ENCODE measurements at regions not wholly inside any gene's neighbourhood (a gene's known extent, or its start where the extent isn't known, plus 50 kb on each side); places are given as distances from the start of the nearest gene placed in this dataset.

GRCh38 chr4:22991576-22991975, 298.8 kb downstream of the GBA3 start:
- Histone ChIP-seq H3K79me2 (ENCODE audit: control insufficient read depth, insufficient read depth, low read length) (no peaks in the 10 kb centered on the region), H3K9ac (ENCODE audit: insufficient read depth in 1 of 2, low read depth in 2 of 2, low read length in 2 of 2) (no peak overlapping the region), H3K9me1 (ENCODE audit: control insufficient read depth, insufficient read depth, low read length) (no peaks in the 10 kb centered on the region), H3K9me3 (replicated peaks; ENCODE audit: control insufficient read depth, insufficient read depth, low read depth, low read length) (no peaks in the 10 kb centered on the region; the same call in 1 of the 2 replicates), H3K27me3 (ENCODE audit: control insufficient read depth in 2 of 2, insufficient read depth in 2 of 2, low read length in 2 of 2) (no peaks in the 10 kb centered on the region; a peak in 1 of 5 replicates), H2AFZ (ENCODE audit: low read depth, low read length) (no peak overlapping the region), H3K27ac (ENCODE audit: extremely low read depth, low read depth, low read length) (no peak overlapping the region), H3K4me2 (ENCODE audit: insufficient read depth, low read length) (no peak overlapping the region), H4K20me1 (replicated peaks; ENCODE audit: control insufficient read depth, insufficient read depth, low read length) (no peaks in the 10 kb centered on the region), H3K36me3 (ENCODE audit: control insufficient read depth, insufficient read depth, low read length) (no peaks in the 10 kb centered on the region), H3K4me1 (replicated peaks in 1 of 2; ENCODE audit: control insufficient read depth in 2 of 2, insufficient read depth in 2 of 2, low read length in 2 of 2) (no peaks in the 10 kb centered on the region), H3K4me3 (no peak overlapping the region)
- intact Hi-C loops (cut with micrococcal nuclease) = no loop called here
- no TSS peak for BruUV-seq (replicated peaks)
- ATAC-seq = no peak
- no peak for DNase-seq (ENCODE audit: extremely low read depth in 1 of 4, low spot score in 3 of 4)
- 0% methylated on average over 1 of the region's 1 CpG for WGBS (ENCODE audit: insufficient coverage, low coverage, missing lambda C conversion rate)
- POLR2A ChIA-PET = no interaction called here
- in situ Hi-C loops (cut with MboI) = no loop called here
- no peak for TF ChIP-seq KLF1 (tag; IDR thresholded peaks at IDR 0.05)
- TF ChIP-seq ZNF518B (CRISPR knock-in tag; IDR thresholded peaks at IDR 0.05) = no peak
- TF ChIP-seq ZNF134 (CRISPR knock-in tag; conservative IDR thresholded peaks at IDR 0.05) = no peak
- no peak for FAIRE-seq
- CTCF ChIA-PET (ENCODE audit: low intra/inter-chr PET ratio) = no interaction called here

GRCh38 chr4:22988526-22988925, 295.8 kb downstream of the GBA3 start:
- H2AFZ ChIP-seq (ENCODE audit: low read depth, low read length) = no peak overlapping the region
- no peaks in the 10 kb centered on the region; a peak in 1 of 5 replicates for H3K27me3 ChIP-seq (ENCODE audit: control insufficient read depth in 2 of 2, insufficient read depth in 2 of 2, low read length in 2 of 2)
- no peak overlapping the region for H3K27ac ChIP-seq (ENCODE audit: extremely low read depth, low read depth, low read length)
- CTCF ChIA-PET (ENCODE audit: low intra/inter-chr PET ratio) = no interaction called here
- H3K4me3 ChIP-seq = no peak overlapping the region
- no peaks in the 10 kb centered on the region for H3K36me3 ChIP-seq (ENCODE audit: control insufficient read depth, insufficient read depth, low read length)
- in situ Hi-C loops (cut with MboI) = no loop called here
- FAIRE-seq (no peak), ATAC-seq (no peak), DNase-seq (ENCODE audit: extremely low read depth in 1 of 4, low spot score in 3 of 4) (no peak)
- no peaks in the 10 kb centered on the region for H4K20me1 ChIP-seq (replicated peaks; ENCODE audit: control insufficient read depth, insufficient read depth, low read length)
- H3K4me2 ChIP-seq (ENCODE audit: insufficient read depth, low read length) = no peak overlapping the region
- no peaks in the 10 kb centered on the region; the same call in 1 of the 2 replicates for H3K9me3 ChIP-seq (replicated peaks; ENCODE audit: control insufficient read depth, insufficient read depth, low read depth, low read length)
- H3K9ac ChIP-seq (ENCODE audit: insufficient read depth in 1 of 2, low read depth in 2 of 2, low read length in 2 of 2) = no peak overlapping the region
- no TSS peak for BruUV-seq (replicated peaks)
- POLR2A ChIA-PET = interaction anchor here (0.8 kb wide), 1 partner anchor 9 kb away, joined by 3 read pairs; no protein-coding TSS in a partner anchor
- intact Hi-C loops (cut with micrococcal nuclease) = no loop called here
- no peaks in the 10 kb centered on the region for H3K4me1 ChIP-seq (replicated peaks in 1 of 2; ENCODE audit: control insufficient read depth in 2 of 2, insufficient read depth in 2 of 2, low read length in 2 of 2)
- no peaks in the 10 kb centered on the region for H3K79me2 ChIP-seq (ENCODE audit: control insufficient read depth, insufficient read depth, low read length)
- no peaks in the 10 kb centered on the region for H3K9me1 ChIP-seq (ENCODE audit: control insufficient read depth, insufficient read depth, low read length)
- no peak for TF ChIP-seq MAZ (CRISPR knock-in tag; conservative IDR thresholded peaks at IDR 0.05 in 1 of 2, IDR thresholded peaks at IDR 0.05 in 1 of 2)
- no peak for TF ChIP-seq PHF8 (IDR thresholded peaks at IDR 0.05; ENCODE audit: borderline replicate concordance, low read length)
- no peak for TF ChIP-seq ZNF589 (CRISPR knock-in tag; IDR thresholded peaks at IDR 0.05; ENCODE audit: low read depth)
- TF ChIP-seq ZNF717 (CRISPR knock-in tag; IDR thresholded peaks at IDR 0.05) = no peak
- no peak for TF ChIP-seq ZNF143 (CRISPR knock-in tag; IDR thresholded peaks at IDR 0.05)
- TF ChIP-seq NR0B1 (IDR thresholded peaks at IDR 0.05; ENCODE audit: partially characterized antibody) = no peak
- TF ChIP-seq SOX6 (IDR thresholded peaks at IDR 0.05) = no peak
- no peak for TF ChIP-seq NFE2L1 (tag; IDR thresholded peaks at IDR 0.05; ENCODE audit: borderline replicate concordance, low read depth)
- no peak for TF ChIP-seq CBX2 (IDR thresholded peaks at IDR 0.05; ENCODE audit: insufficient read depth, low read length, poor library complexity, severe bottlenecking)
- no peak for TF ChIP-seq PTBP1 (IDR thresholded peaks at IDR 0.05; ENCODE audit: low read depth, low read length)

Data from K562 (cell line).